Testis (tissue), 2 donors: ENCODE measurements at regions not wholly inside any gene's neighbourhood (a gene's known extent, or its start where the extent isn't known, plus 50 kb on each side); places are given as distances from the start of the nearest gene placed in this dataset.

Experiments used
- POLR2A ChIP-seq: fragments of 450-650 bp; IDR thresholded peaks from one replicate; pipeline ENCODE4 v1.6.1; 2017; ENCODE audit warnings: antibody characterized with exemption, mild to moderate bottlenecking, moderate library complexity
- TF ChIP-seq, protein P1 (sequence below), 3 experiments: fragments of 450-650 bp in 2 of 3; fragments of 200-600 bp in 1 of 3; sonication (generic) in 1 of 3; IDR thresholded peaks; one replicate each; pipeline ENCODE4 v1.5.1; 2016 to 2019; ENCODE audit warnings: antibody characterized with exemption in 3 of 3, mild to moderate bottlenecking in 2 of 3, moderate library complexity in 1 of 3

DNA sequence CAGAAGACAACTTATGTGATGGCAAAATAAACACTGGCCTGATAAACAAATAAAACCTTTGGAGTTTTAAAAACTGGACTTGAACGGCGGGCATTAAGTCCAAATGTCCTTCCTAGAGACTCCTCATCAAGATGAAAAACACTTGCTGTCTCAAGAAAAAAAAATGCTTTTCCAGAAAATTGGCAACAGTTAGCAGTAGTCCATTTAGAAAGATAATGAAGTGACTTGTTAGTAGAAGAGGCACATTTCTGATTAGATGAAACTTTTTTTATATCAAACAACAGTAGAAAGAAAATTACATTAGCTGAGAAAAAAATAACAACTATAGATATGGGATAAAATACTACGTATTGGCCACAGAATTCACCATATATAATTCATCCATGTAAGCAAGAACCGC lies 1750.7 kb upstream of the PCDH20 start:
- TF ChIP-seq, protein P1, sequence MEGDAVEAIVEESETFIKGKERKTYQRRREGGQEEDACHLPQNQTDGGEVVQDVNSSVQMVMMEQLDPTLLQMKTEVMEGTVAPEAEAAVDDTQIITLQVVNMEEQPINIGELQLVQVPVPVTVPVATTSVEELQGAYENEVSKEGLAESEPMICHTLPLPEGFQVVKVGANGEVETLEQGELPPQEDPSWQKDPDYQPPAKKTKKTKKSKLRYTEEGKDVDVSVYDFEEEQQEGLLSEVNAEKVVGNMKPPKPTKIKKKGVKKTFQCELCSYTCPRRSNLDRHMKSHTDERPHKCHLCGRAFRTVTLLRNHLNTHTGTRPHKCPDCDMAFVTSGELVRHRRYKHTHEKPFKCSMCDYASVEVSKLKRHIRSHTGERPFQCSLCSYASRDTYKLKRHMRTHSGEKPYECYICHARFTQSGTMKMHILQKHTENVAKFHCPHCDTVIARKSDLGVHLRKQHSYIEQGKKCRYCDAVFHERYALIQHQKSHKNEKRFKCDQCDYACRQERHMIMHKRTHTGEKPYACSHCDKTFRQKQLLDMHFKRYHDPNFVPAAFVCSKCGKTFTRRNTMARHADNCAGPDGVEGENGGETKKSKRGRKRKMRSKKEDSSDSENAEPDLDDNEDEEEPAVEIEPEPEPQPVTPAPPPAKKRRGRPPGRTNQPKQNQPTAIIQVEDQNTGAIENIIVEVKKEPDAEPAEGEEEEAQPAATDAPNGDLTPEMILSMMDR (IDR thresholded peaks at IDR 0.05): no peak
- TF ChIP-seq POLR2A: no peak
